Activated naive CD8-positive, alpha-beta T cell treated with anti-CD3 and anti-CD28 coated beads, Interleukin-2, amount 10 ng/mL, durations not matched to agents 7 days and 5 days (primary cell): ENCODE measurements at regions not wholly inside any gene's neighbourhood (a gene's known extent, or its start where the extent isn't known, plus 50 kb on each side); places are given as distances from the start of the nearest gene placed in this dataset.
"Not testable (repeated sequence)": the region's sequence is repeated elsewhere in the genome, so short reads cannot be mapped to it uniquely, and the experiment has no call there.

ENCODE experiments used
- ATAC-seq: fragments of 150-1000 bp; cut with Tn5 transposase; one replicate; pipeline ENCODE4 v1.10.0; 2021; ENCODE audit warnings: low read depth, moderate library complexity
- POLR2A ChIA-PET: fragments of 350-600 bp; sonication (Branson Sonifier 250); formaldehyde crosslinking; loops from one replicate; lab custom pipeline; 2021; ENCODE audit warnings: antibody characterized with exemption; lab: Charles Lee
- DNase-seq: peaks from one replicate; pipeline ENCODE4 v3.0.0; 2021
- H3K27ac Mint-ChIP-seq: one replicate; pipeline ENCODE4 v1.8.0; 2022; ENCODE audit warnings: mild to moderate bottlenecking, mixed read lengths
- H3K27me3 Mint-ChIP-seq: one replicate; pipeline ENCODE4 v1.8.0; 2022; ENCODE audit warnings: mild to moderate bottlenecking, moderate library complexity, mixed read lengths
- H3K36me3 Mint-ChIP-seq: one replicate; pipeline ENCODE4 v1.8.0; 2021; ENCODE audit warnings: mild to moderate bottlenecking, mixed read lengths
- H3K4me1 Mint-ChIP-seq: one replicate; pipeline ENCODE4 v1.8.0; 2021; ENCODE audit warnings: mixed read lengths
- H3K4me3 Mint-ChIP-seq: one replicate; pipeline ENCODE4 v1.8.0; 2022; ENCODE audit warnings: mild to moderate bottlenecking, moderate library complexity, mixed read lengths
- H3K9me3 Mint-ChIP-seq: one replicate; pipeline ENCODE4 v1.8.0; 2021; ENCODE audit warnings: mixed read lengths

GRCh38 chr16:29153307-29153706, 168.5 kb downstream of the LAT start:
- H3K27me3 Mint-ChIP-seq, DNase-seq, H3K4me3 Mint-ChIP-seq, H3K27ac Mint-ChIP-seq, H3K36me3 Mint-ChIP-seq, ATAC-seq, H3K9me3 Mint-ChIP-seq, POLR2A ChIA-PET: not testable (repeated sequence)
- peaks cover 42% of the 10 kb centered on the region for H3K4me1 Mint-ChIP-seq

- POLR2A ChIA-PET, H3K27me3 Mint-ChIP-seq, DNase-seq, H3K36me3 Mint-ChIP-seq, ATAC-seq, H3K4me3 Mint-ChIP-seq, H3K9me3 Mint-ChIP-seq: not testable (repeated sequence)
- Mint-ChIP-seq H3K4me1 (peaks cover 45% of the 10 kb centered on the region), H3K27ac (peak overlapping the region; percentile 87)
Observed at GRCh38 chr16:29152544-29153031, 167.7 kb downstream of the LAT start.

- Mint-ChIP-seq H3K27ac (no peak overlapping the region), H3K4me3 (no peak overlapping the region), H3K36me3 (peaks cover 5% of the 10 kb centered on the region), H3K9me3 (no peaks in the 10 kb centered on the region), H3K4me1 (peaks cover 42% of the 10 kb centered on the region), H3K27me3 (no peaks in the 10 kb centered on the region)
- ATAC-seq (no peak), DNase-seq (no peak)
- POLR2A ChIA-PET, result no interaction called here
Observed at GRCh38 chr16:29151317-29151716, 166.5 kb downstream of the LAT start.

GRCh38 chr16:29149912-29150311, 165.1 kb downstream of the LAT start:
- H3K27me3 Mint-ChIP-seq, DNase-seq, H3K9me3 Mint-ChIP-seq, H3K36me3 Mint-ChIP-seq, ATAC-seq: not testable (repeated sequence)
- Mint-ChIP-seq H3K4me1 (peaks cover 40% of the 10 kb centered on the region), H3K4me3 (peak overlapping the region; percentile 75), H3K27ac (peak overlapping the region; percentile 93)
- POLR2A ChIA-PET, result interaction anchor here (0.7 kb wide), 1 partner anchor 576 kb away, joined by 4 read pairs; no protein-coding TSS in a partner anchor

GRCh38 chr16:29148867-29149272, 164.0 kb downstream of the LAT start:
- peak overlapping the region; percentile 93 for H3K27ac Mint-ChIP-seq
- POLR2A ChIA-PET, result no interaction called here
- peaks cover 37% of the 10 kb centered on the region for H3K4me1 Mint-ChIP-seq
- H3K36me3 Mint-ChIP-seq, result peaks cover 8% of the 10 kb centered on the region
- no peaks in the 10 kb centered on the region for H3K27me3 Mint-ChIP-seq
- ATAC-seq (peak; percentile 97), DNase-seq (peak; percentile 79)
- peak overlapping the region; percentile 75 for H3K4me3 Mint-ChIP-seq
- H3K9me3 Mint-ChIP-seq, result no peaks in the 10 kb centered on the region

- POLR2A ChIA-PET, result no interaction called here
- ATAC-seq (no peak), DNase-seq (no peak)
- peak overlapping the region; percentile 93 for H3K27ac Mint-ChIP-seq
- peaks cover 35% of the 10 kb centered on the region for H3K4me1 Mint-ChIP-seq
- H3K4me3 Mint-ChIP-seq, result peak overlapping the region; percentile 75
- H3K9me3 Mint-ChIP-seq, result no peaks in the 10 kb centered on the region
- no peaks in the 10 kb centered on the region for H3K27me3 Mint-ChIP-seq
- H3K36me3 Mint-ChIP-seq, result peaks cover 7% of the 10 kb centered on the region
Observed at GRCh38 chr16:29148131-29148691, 163.4 kb downstream of the LAT start.

- POLR2A ChIA-PET, H3K36me3 Mint-ChIP-seq, ATAC-seq, H3K27me3 Mint-ChIP-seq, DNase-seq, H3K9me3 Mint-ChIP-seq, H3K4me3 Mint-ChIP-seq: not testable (repeated sequence)
- Mint-ChIP-seq H3K27ac (peak overlapping the region; percentile 42), H3K4me1 (peaks cover 34% of the 10 kb centered on the region)
Observed at GRCh38 chr16:29147710-29148109, 162.9 kb downstream of the LAT start.

GRCh38 chr16:29146808-29147643, 162.2 kb downstream of the LAT start:
- H3K4me1 Mint-ChIP-seq, result peaks cover 30% of the 10 kb centered on the region
- H3K9me3 Mint-ChIP-seq, H3K27me3 Mint-ChIP-seq, POLR2A ChIA-PET, H3K36me3 Mint-ChIP-seq, DNase-seq, ATAC-seq, H3K4me3 Mint-ChIP-seq: not testable (repeated sequence)
- peak overlapping the region; percentile 42 for H3K27ac Mint-ChIP-seq

GRCh38 chr16:29146266-29146665, 161.4 kb downstream of the LAT start:
- POLR2A ChIA-PET, result no interaction called here
- ATAC-seq (no peak), DNase-seq (no peak)
- peaks cover 30% of the 10 kb centered on the region for H3K4me1 Mint-ChIP-seq
- H3K27ac Mint-ChIP-seq, result no peak overlapping the region
- H3K4me3 Mint-ChIP-seq, result no peak overlapping the region
- peaks cover 7% of the 10 kb centered on the region for H3K36me3 Mint-ChIP-seq
- no peaks in the 10 kb centered on the region for H3K9me3 Mint-ChIP-seq
- H3K27me3 Mint-ChIP-seq, result no peaks in the 10 kb centered on the region

GRCh38 chr16:29145486-29146225, 160.8 kb downstream of the LAT start:
- not testable (repeated sequence) for H3K27me3 Mint-ChIP-seq, ATAC-seq
- H3K4me1 Mint-ChIP-seq, result peaks cover 30% of the 10 kb centered on the region

GRCh38 chr16:29145086-29145485, 160.2 kb downstream of the LAT start:
- H3K27me3 Mint-ChIP-seq, POLR2A ChIA-PET, ATAC-seq, H3K4me3 Mint-ChIP-seq, H3K9me3 Mint-ChIP-seq, H3K36me3 Mint-ChIP-seq, DNase-seq: not testable (repeated sequence)
- Mint-ChIP-seq H3K27ac (peak overlapping the region; percentile 80), H3K4me1 (peaks cover 25% of the 10 kb centered on the region)

More at GRCh38 chr16:29145486-29146225, 160.8 kb downstream of the LAT start:
- DNase-seq, H3K9me3 Mint-ChIP-seq, H3K36me3 Mint-ChIP-seq, H3K4me3 Mint-ChIP-seq, POLR2A ChIA-PET: not testable (repeated sequence)
- peak overlapping the region; percentile 80 for H3K27ac Mint-ChIP-seq

GRCh38 chr16:29144669-29145062, 159.8 kb downstream of the LAT start:
- H3K9me3 Mint-ChIP-seq, DNase-seq, H3K27me3 Mint-ChIP-seq, H3K27ac Mint-ChIP-seq, H3K36me3 Mint-ChIP-seq, H3K4me3 Mint-ChIP-seq, POLR2A ChIA-PET, ATAC-seq: not testable (repeated sequence)
- peaks cover 20% of the 10 kb centered on the region for H3K4me1 Mint-ChIP-seq
